ENCODE measurements at regions not wholly inside any gene's neighbourhood (a gene's known extent, or its start where the extent isn't known, plus 50 kb on each side); places are given as distances from the start of the nearest gene placed in this dataset.

GRCh38 chr10:124251317-124252065 lies 158.1 kb upstream of the CHST15 start:
- peaks cover 0 to 6% (median 0%) of the 10 kb centered on the region in 11 donors for H3K9me3 ChIP-seq
- intact Hi-C loops (cut with DNase I): no loop called here
- peak overlapping the region in 1 of 10 donors; percentile 66 for H3K27ac ChIP-seq
- no peaks in the 10 kb centered on the region for H3K36me3 ChIP-seq
- H3K4me3 ChIP-seq: no peak overlapping the region
- 38 to 49% methylated on average over 4 of the region's 4 CpGs for WGBS, 2 donors
- ATAC-seq (no peak), DNase-seq (no peak)
- H3K27me3 ChIP-seq: peaks cover 0 to 12% (median 0%) of the 10 kb centered on the region in 7 donors
- H3K4me1 ChIP-seq: peaks cover 0 to 40% (median 16%) of the 10 kb centered on the region in 9 donors
- TF ChIP-seq CTCF (IDR thresholded peaks at IDR 0.05): no peak

- 56 to 60% methylated on average over 6 of the region's 6 CpGs for WGBS, 2 donors
- Histone ChIP-seq H3K27me3 (peaks cover 0 to 10% (median 0%) of the 10 kb centered on the region in 7 donors), H3K36me3 (no peaks in the 10 kb centered on the region), H3K4me3 (no peak overlapping the region), H3K9me3 (peaks cover 0 to 5% (median 0%) of the 10 kb centered on the region in 11 donors), H3K27ac (no peak overlapping the region), H3K4me1 (peaks cover 0 to 40% (median 16%) of the 10 kb centered on the region in 9 donors)
- ATAC-seq (no peak), DNase-seq (no peak)
- no peak for TF ChIP-seq CTCF (IDR thresholded peaks at IDR 0.05)
- intact Hi-C loops (cut with DNase I): no loop called here
These were observed 157.1 kb upstream of the CHST15 start for GRCh38 chr10:124250506-124250905.

GRCh38 chr10:124249812-124250432 lies 156.5 kb upstream of the CHST15 start:
- intact Hi-C loops (cut with DNase I): no loop called here
- WGBS, 2 donors: 73 to 79% methylated on average over 8 of the region's 8 CpGs
- DNase-seq: no peak

More at GRCh38 chr10:124249812-124250432, 156.5 kb upstream of the CHST15 start:
- Histone ChIP-seq H3K27ac (no peak overlapping the region), H3K4me3 (no peak overlapping the region), H3K9me3 (peaks cover 0 to 3% (median 0%) of the 10 kb centered on the region in 11 donors), H3K4me1 (peaks cover 0 to 44% (median 16%) of the 10 kb centered on the region in 9 donors), H3K27me3 (peaks cover 0 to 10% (median 0%) of the 10 kb centered on the region in 7 donors), H3K36me3 (no peaks in the 10 kb centered on the region)
- no peak for ATAC-seq
- TF ChIP-seq CTCF (IDR thresholded peaks at IDR 0.05): peak in 1 of 9 donors; percentile 11

All from heart right ventricle (tissue), 16 donors.